ENCODE measurements at regions not wholly inside any gene's neighbourhood (a gene's known extent, or its start where the extent isn't known, plus 50 kb on each side); places are given as distances from the start of the nearest gene placed in this dataset.

- Histone ChIP-seq H3K27ac (replicated peaks) (no peak overlapping the region), H3K4me3 (replicated peaks; ENCODE audit: insufficient read depth, low read length) (no peak overlapping the region), H3K27me3 (ENCODE audit: insufficient read depth, poor library complexity, severe bottlenecking) (no peaks in the 10 kb centered on the region)
- DNase-seq (ENCODE audit: low read depth in 1 of 2, low spot score in 1 of 2): no peak
- TF ChIP-seq SPI1 (IDR thresholded peaks at IDR 0.05; ENCODE audit: borderline replicate concordance, low read depth) (no peak), REST (IDR thresholded peaks at IDR 0.05; ENCODE audit: insufficient replicate concordance, low read depth) (no peak), POLR2AphosphoS5 (IDR thresholded peaks at IDR 0.05; ENCODE audit: low read depth) (no peak), CTCF (IDR thresholded peaks at IDR 0.05; ENCODE audit: insufficient read depth, low read length) (no peak), GABPA (IDR thresholded peaks at IDR 0.05; ENCODE audit: low read depth) (no peak)
Observed at GRCh38 chr5:58108511-58108910, 351.4 kb downstream of the PLK2 start.

GRCh38 chr5:58107704-58108103 is 352.2 kb downstream of the PLK2 start:
- H3K27ac ChIP-seq (replicated peaks): no peak overlapping the region
- TF ChIP-seq SPI1 (IDR thresholded peaks at IDR 0.05; ENCODE audit: borderline replicate concordance, low read depth): no peak
- no peak for TF ChIP-seq POLR2AphosphoS5 (IDR thresholded peaks at IDR 0.05; ENCODE audit: low read depth)
- TF ChIP-seq REST (IDR thresholded peaks at IDR 0.05; ENCODE audit: insufficient replicate concordance, low read depth): no peak
- no peak for TF ChIP-seq CTCF (IDR thresholded peaks at IDR 0.05; ENCODE audit: insufficient read depth, low read length)
- no peak for TF ChIP-seq GABPA (IDR thresholded peaks at IDR 0.05; ENCODE audit: low read depth)
- no peak for DNase-seq (ENCODE audit: low read depth in 1 of 2, low spot score in 1 of 2)
- no peak overlapping the region for H3K4me3 ChIP-seq (replicated peaks; ENCODE audit: insufficient read depth, low read length)
- no peaks in the 10 kb centered on the region for H3K27me3 ChIP-seq (ENCODE audit: insufficient read depth, poor library complexity, severe bottlenecking)

- H3K27me3 ChIP-seq (ENCODE audit: insufficient read depth, poor library complexity, severe bottlenecking): no peaks in the 10 kb centered on the region
- DNase-seq (ENCODE audit: low read depth in 1 of 2, low spot score in 1 of 2): no peak
- H3K4me3 ChIP-seq (replicated peaks; ENCODE audit: insufficient read depth, low read length): no peak overlapping the region
- no peak overlapping the region for H3K27ac ChIP-seq (replicated peaks)
- TF ChIP-seq GABPA (IDR thresholded peaks at IDR 0.05; ENCODE audit: low read depth) (no peak), REST (IDR thresholded peaks at IDR 0.05; ENCODE audit: insufficient replicate concordance, low read depth) (no peak), POLR2AphosphoS5 (IDR thresholded peaks at IDR 0.05; ENCODE audit: low read depth) (no peak), SPI1 (IDR thresholded peaks at IDR 0.05; ENCODE audit: borderline replicate concordance, low read depth) (no peak), CTCF (IDR thresholded peaks at IDR 0.05; ENCODE audit: insufficient read depth, low read length) (no peak)
Observed at GRCh38 chr5:58106754-58107410, 353.0 kb downstream of the PLK2 start.
